ENCODE measurements at regions not wholly inside any gene's neighbourhood (a gene's known extent, or its start where the extent isn't known, plus 50 kb on each side); places are given as distances from the start of the nearest gene placed in this dataset.
"Not testable (repeated sequence)": the region's sequence is repeated elsewhere in the genome, so short reads cannot be mapped to it uniquely, and the experiment has no call there.

- no peak for DNase-seq
Observed at GRCh38 chr2:52070665-52071064, 1038.7 kb upstream of the NRXN1 start.

- DNase-seq = no peak
Observed at GRCh38 chr2:52064234-52064633, 1032.3 kb upstream of the NRXN1 start.

- no peak for DNase-seq
Observed at GRCh38 chr2:52054824-52055223, 1022.9 kb upstream of the NRXN1 start.

- no peak for DNase-seq
Observed at GRCh38 chr2:52036853-52037252, 1004.9 kb upstream of the NRXN1 start.

GRCh38 chr2:52036024-52036423 is 1004.1 kb upstream of the NRXN1 start:
- no peak for DNase-seq

GRCh38 chr2:52035391-52035790 is 1003.5 kb upstream of the NRXN1 start:
- DNase-seq = no peak

- no peak for DNase-seq
Observed at GRCh38 chr2:52034706-52035105, 1002.8 kb upstream of the NRXN1 start.

- no peak for DNase-seq
Observed at GRCh38 chr2:52022006-52022405, 990.1 kb upstream of the NRXN1 start.

- no peak for DNase-seq
Observed at GRCh38 chr2:52017646-52018235, 985.8 kb upstream of the NRXN1 start.

GRCh38 chr2:52006821-52007366 is 975.0 kb upstream of the NRXN1 start:
- DNase-seq = not testable (repeated sequence)

- DNase-seq = no peak
Observed at GRCh38 chr2:52000151-52000855, 968.4 kb upstream of the NRXN1 start.

GRCh38 chr2:51998890-51999289 is 967.0 kb upstream of the NRXN1 start:
- DNase-seq = no peak

- DNase-seq = no peak
Observed at GRCh38 chr2:51997571-51997970, 965.6 kb upstream of the NRXN1 start.

- no peak for DNase-seq
Observed at GRCh38 chr2:51995293-51995692, 963.4 kb upstream of the NRXN1 start.

GRCh38 chr2:51994123-51994763 is 962.3 kb upstream of the NRXN1 start:
- peak; percentile 56 for DNase-seq

GRCh38 chr2:51990684-51991083 is 958.8 kb upstream of the NRXN1 start:
- DNase-seq = no peak

- no peak for DNase-seq
Observed at GRCh38 chr2:51986101-51986500, 954.2 kb upstream of the NRXN1 start.

- no peak for DNase-seq
Observed at GRCh38 chr2:51981783-51982182, 949.9 kb upstream of the NRXN1 start.

GRCh38 chr2:51976623-51977022 is 944.7 kb upstream of the NRXN1 start:
- no peak for DNase-seq

GRCh38 chr2:51971136-51971535 is 939.2 kb upstream of the NRXN1 start:
- DNase-seq = no peak

GRCh38 chr2:51969347-51969746 is 937.4 kb upstream of the NRXN1 start:
- DNase-seq = no peak

- DNase-seq = no peak
Observed at GRCh38 chr2:51960841-51961335, 929.0 kb upstream of the NRXN1 start.

GRCh38 chr2:51960281-51960680 is 928.3 kb upstream of the NRXN1 start:
- no peak for DNase-seq

- no peak for DNase-seq
Observed at GRCh38 chr2:51959696-51960095, 927.8 kb upstream of the NRXN1 start.
